ENCODE measurements at regions not wholly inside any gene's neighbourhood (a gene's known extent, or its start where the extent isn't known, plus 50 kb on each side); places are given as distances from the start of the nearest gene placed in this dataset.

- CTCF ChIA-PET: no interaction called here
- DNase-seq (ENCODE audit: low read depth, low spot score): no peak
- TF ChIP-seq CTCF (IDR thresholded peaks at IDR 0.05; ENCODE audit: insufficient read depth, low read length, missing control alignments): no peak
- no peak overlapping the region for H3K4me3 ChIP-seq (ENCODE audit: low read depth, low read length)
- POLR2A ChIA-PET: no interaction called here
Measured at GRCh38 chr1:14141656-14142055, 441.7 kb downstream of the PRDM2 start.

GRCh38 chr1:14142397-14143100 is 442.6 kb downstream of the PRDM2 start:
- TF ChIP-seq CTCF (IDR thresholded peaks at IDR 0.05; ENCODE audit: insufficient read depth, low read length, missing control alignments): no peak
- CTCF ChIA-PET: no interaction called here
- DNase-seq (ENCODE audit: low read depth, low spot score): no peak
- H3K4me3 ChIP-seq (ENCODE audit: low read depth, low read length): no peak overlapping the region
- POLR2A ChIA-PET: no interaction called here

GRCh38 chr1:14143777-14144176 is 443.8 kb downstream of the PRDM2 start:
- TF ChIP-seq CTCF (IDR thresholded peaks at IDR 0.05; ENCODE audit: insufficient read depth, low read length, missing control alignments): no peak
- POLR2A ChIA-PET: no interaction called here
- DNase-seq (ENCODE audit: low read depth, low spot score): no peak
- no peak overlapping the region for H3K4me3 ChIP-seq (ENCODE audit: low read depth, low read length)
- CTCF ChIA-PET: no interaction called here

GRCh38 chr1:14148526-14148925 is 448.5 kb downstream of the PRDM2 start:
- ChIA-PET CTCF (no interaction called here), POLR2A (no interaction called here)
- DNase-seq (ENCODE audit: low read depth, low spot score): no peak
- no peak overlapping the region for H3K4me3 ChIP-seq (ENCODE audit: low read depth, low read length)
- TF ChIP-seq CTCF (IDR thresholded peaks at IDR 0.05; ENCODE audit: insufficient read depth, low read length, missing control alignments): no peak

GRCh38 chr1:14149431-14149830 is 449.1 kb upstream of the KAZN start:
- POLR2A ChIA-PET: no interaction called here
- CTCF ChIA-PET: no interaction called here

GRCh38 chr1:14156543-14156942 is 441.9 kb upstream of the KAZN start:
- no peak for DNase-seq (ENCODE audit: low read depth, low spot score)
- POLR2A ChIA-PET: no interaction called here

More at GRCh38 chr1:14149431-14149830, 449.1 kb upstream of the KAZN start:
- DNase-seq (ENCODE audit: low read depth, low spot score): no peak
- no peak for TF ChIP-seq CTCF (IDR thresholded peaks at IDR 0.05; ENCODE audit: insufficient read depth, low read length, missing control alignments)
- H3K4me3 ChIP-seq (ENCODE audit: low read depth, low read length): no peak overlapping the region

More at GRCh38 chr1:14156543-14156942, 441.9 kb upstream of the KAZN start:
- CTCF ChIA-PET: no interaction called here
- TF ChIP-seq CTCF (IDR thresholded peaks at IDR 0.05; ENCODE audit: insufficient read depth, low read length, missing control alignments): no peak
- H3K4me3 ChIP-seq (ENCODE audit: low read depth, low read length): no peak overlapping the region
